Midbrain (tissue), 1 donor: ENCODE measurements at regions not wholly inside any gene's neighbourhood (a gene's known extent, or its start where the extent isn't known, plus 50 kb on each side); places are given as distances from the start of the nearest gene placed in this dataset.

ENCODE experiments used
- DNase-seq: peaks from one replicate; lab custom pipeline; 2025; lab: John Stamatoyannopoulos, UW

DNA sequence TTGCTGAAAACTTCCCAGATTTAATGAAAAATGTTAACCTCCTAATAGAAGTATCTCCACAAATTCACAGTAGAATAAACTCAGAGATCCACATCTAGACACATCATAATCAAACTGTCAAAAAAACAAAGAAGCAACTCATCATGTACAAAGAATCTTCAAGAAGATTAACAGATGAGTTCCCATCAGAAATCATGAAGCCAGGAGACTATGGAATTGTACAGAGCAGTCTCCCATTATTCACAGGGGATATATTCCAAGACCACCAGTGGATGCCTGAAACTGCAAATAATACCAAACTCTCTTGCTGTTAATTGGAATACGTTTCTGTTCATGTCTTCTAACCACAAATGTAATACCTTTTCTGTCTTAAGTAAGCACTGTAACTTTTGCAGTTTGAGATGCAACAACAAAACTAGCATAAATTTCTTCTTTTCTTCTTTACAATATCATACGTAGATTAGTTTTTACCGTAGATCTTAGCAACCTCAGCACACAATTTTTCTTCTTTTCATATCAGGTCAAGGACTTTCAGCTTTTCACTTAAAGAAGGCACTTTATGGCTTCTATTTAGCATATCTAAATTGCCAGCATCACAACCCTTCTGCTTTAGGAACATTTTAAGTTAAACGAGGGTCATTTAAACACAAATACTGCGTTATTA lies 70.3 kb upstream of the MIR17HG start:
- no peak for DNase-seq

DNA sequence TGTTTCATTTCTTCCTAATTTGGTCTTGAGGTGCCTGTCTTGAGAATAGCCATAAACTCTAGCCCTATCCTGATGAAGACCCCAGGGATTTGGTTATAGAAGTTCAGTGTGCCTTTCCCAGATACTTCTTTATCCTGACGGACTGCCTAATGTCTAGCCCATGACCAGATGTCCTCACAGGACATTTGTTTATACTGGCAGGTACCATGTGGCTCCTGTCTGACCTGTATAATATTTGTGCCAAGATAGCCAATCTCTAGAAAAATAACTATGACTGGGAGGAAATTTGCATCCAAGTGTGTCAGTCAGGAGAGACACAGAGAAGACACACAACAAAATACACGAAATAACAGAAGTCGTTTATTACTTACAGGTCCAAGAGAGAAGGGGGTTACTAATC lies 69.2 kb upstream of the MIR17HG start:
- DNase-seq = no peak

GRCh38 chr13:91278888-91279287 lies 68.6 kb upstream of the MIR17HG start:
- DNase-seq = no peak

GRCh38 chr13:91280801-91281200 lies 66.7 kb upstream of the MIR17HG start:
- DNase-seq = no peak

- DNase-seq = no peak
These were observed 63.2 kb upstream of the MIR17HG start for GRCh38 chr13:91284335-91284734.

DNA sequence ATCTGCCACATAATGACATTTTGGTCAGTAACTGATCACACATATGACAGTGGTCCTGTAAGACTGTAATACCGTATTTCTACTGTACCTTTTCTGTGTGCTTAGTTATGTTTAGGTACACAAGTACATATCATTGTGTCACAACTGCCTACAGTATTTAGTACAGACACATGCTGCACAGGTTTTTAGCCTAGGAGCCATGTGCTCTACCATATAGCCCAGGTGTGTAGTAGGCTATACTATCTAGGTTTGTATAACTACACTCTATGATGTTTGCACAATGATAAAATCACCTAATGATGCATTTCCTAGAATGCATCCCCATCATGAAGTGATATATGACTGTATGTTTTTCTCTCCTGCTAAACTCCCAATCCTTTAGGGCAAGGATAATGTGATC lies 61.2 kb upstream of the MIR17HG start:
- DNase-seq = no peak

DNA sequence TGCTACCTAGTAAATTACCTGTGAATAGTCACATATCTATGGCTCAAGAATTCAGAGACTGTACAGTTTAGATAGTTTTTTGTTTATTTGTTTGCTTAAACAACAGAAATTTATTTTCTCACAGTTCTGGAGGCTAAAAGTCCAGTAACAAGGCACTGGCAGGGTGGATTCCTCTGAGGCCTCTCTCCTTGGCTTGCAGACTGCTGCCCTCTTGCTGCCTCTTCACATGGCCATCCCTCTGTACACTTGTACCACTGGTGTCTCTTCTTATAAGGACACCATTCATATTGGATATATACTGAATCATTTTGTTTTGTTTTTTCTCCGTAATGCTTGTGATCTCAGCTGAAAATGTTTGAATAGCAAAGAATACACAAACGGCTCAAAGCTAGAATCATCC lies 56.4 kb upstream of the MIR17HG start:
- no peak for DNase-seq

- no peak for DNase-seq
These were observed 54.8 kb upstream of the MIR17HG start for GRCh38 chr13:91292630-91293221.

- no peak for DNase-seq
These were observed 51.6 kb upstream of the MIR17HG start for GRCh38 chr13:91295712-91296410.

GRCh38 chr13:91297503-91297902 lies 50.0 kb upstream of the MIR17HG start:
- DNase-seq = no peak
